ENCODE measurements at regions not wholly inside any gene's neighbourhood (a gene's known extent, or its start where the extent isn't known, plus 50 kb on each side); places are given as distances from the start of the nearest gene placed in this dataset.
"Not testable (repeated sequence)": the region's sequence is repeated elsewhere in the genome, so short reads cannot be mapped to it uniquely, and the experiment has no call there.

GRCh38 chr15:39000008-39000734 is 435.6 kb upstream of the RASGRP1 start:
- TF ChIP-seq CTCF (IDR thresholded peaks at IDR 0.05; ENCODE audit: control insufficient read depth, insufficient read depth, low read depth, low read length, missing control alignments) = no peak
- DNase-seq (ENCODE audit: low read depth) = no peak
- H3K4me3 ChIP-seq (ENCODE audit: control insufficient read depth, low read depth, low read length) = no peak overlapping the region

- DNase-seq (ENCODE audit: low read depth) = no peak
- no peak overlapping the region for H3K4me3 ChIP-seq (ENCODE audit: control insufficient read depth, low read depth, low read length)
- TF ChIP-seq CTCF (IDR thresholded peaks at IDR 0.05; ENCODE audit: control insufficient read depth, insufficient read depth, low read depth, low read length, missing control alignments) = no peak
Measured at GRCh38 chr15:39009740-39010139, 445.1 kb upstream of the RASGRP1 start.

DNA sequence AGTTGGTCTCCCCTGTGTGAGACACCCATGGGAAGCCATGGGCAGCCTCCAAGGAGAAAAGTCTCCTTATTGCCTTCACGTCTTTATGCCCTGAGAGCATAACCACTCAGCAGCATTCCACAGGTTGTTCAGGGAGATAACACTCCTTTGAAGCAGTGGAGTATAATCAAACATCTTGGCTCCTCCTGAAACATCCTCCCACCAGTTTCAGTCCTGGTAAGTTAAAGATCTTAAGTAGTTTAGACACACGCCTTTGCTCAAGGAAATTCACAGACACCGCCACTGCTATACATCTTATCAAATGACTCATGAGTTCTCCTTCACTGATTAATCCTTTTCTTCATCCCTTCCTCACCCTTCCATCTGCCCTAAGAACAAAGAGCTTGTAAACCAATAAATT is 446.5 kb upstream of the RASGRP1 start:
- not testable (repeated sequence) for DNase-seq (ENCODE audit: low read depth); H3K4me3 ChIP-seq (ENCODE audit: control insufficient read depth, low read depth, low read length)

DNA sequence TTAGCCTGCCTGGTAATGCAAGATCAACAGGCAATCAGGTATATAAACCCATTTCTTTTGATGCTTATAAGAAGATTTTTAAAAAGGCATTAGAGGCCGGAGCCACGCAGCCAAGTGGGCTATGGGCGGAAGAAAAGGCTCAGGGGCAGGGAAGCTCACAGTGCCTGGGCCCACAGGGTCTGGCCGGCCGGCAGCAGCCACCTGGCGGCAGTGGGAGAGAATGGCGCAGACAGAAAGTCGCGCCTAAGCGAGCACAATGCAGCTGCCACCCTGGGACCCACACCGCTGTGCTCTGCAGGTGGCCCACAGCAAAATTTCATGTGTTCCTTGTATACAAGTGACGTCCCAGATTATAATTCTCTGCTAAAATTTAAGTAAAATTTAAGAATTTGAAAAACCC is 448.6 kb upstream of the RASGRP1 start:
- no peak for DNase-seq (ENCODE audit: low read depth)
- TF ChIP-seq CTCF (IDR thresholded peaks at IDR 0.05; ENCODE audit: control insufficient read depth, insufficient read depth, low read depth, low read length, missing control alignments) = no peak
- H3K4me3 ChIP-seq (ENCODE audit: control insufficient read depth, low read depth, low read length) = no peak overlapping the region

- no peak for DNase-seq (ENCODE audit: low read depth)
- no peak overlapping the region for H3K4me3 ChIP-seq (ENCODE audit: control insufficient read depth, low read depth, low read length)
- TF ChIP-seq CTCF (IDR thresholded peaks at IDR 0.05; ENCODE audit: control insufficient read depth, insufficient read depth, low read depth, low read length, missing control alignments) = no peak
Measured at GRCh38 chr15:39014682-39015081, 450.1 kb upstream of the RASGRP1 start.

GRCh38 chr15:39016706-39017105 is 452.1 kb upstream of the RASGRP1 start:
- no peak overlapping the region for H3K4me3 ChIP-seq (ENCODE audit: control insufficient read depth, low read depth, low read length)
- no peak for DNase-seq (ENCODE audit: low read depth)
- TF ChIP-seq CTCF (IDR thresholded peaks at IDR 0.05; ENCODE audit: control insufficient read depth, insufficient read depth, low read depth, low read length, missing control alignments) = no peak

- H3K4me3 ChIP-seq (ENCODE audit: control insufficient read depth, low read depth, low read length) = no peak overlapping the region
- no peak for TF ChIP-seq CTCF (IDR thresholded peaks at IDR 0.05; ENCODE audit: control insufficient read depth, insufficient read depth, low read depth, low read length, missing control alignments)
- DNase-seq (ENCODE audit: low read depth) = no peak
Measured at GRCh38 chr15:39018966-39019365, 454.4 kb upstream of the RASGRP1 start.

Measured in AG09309 (cell line).